Stimulated activated CD4-positive, alpha-beta T cell treated with anti-CD3 and anti-CD28 coated beads, TNF-alpha, amount 100 ng/mL, for 48 hours (primary cell): ENCODE measurements at regions not wholly inside any gene's neighbourhood (a gene's known extent, or its start where the extent isn't known, plus 50 kb on each side); places are given as distances from the start of the nearest gene placed in this dataset.
"Not testable (repeated sequence)": the region's sequence is repeated elsewhere in the genome, so short reads cannot be mapped to it uniquely, and the experiment has no call there.

Experiments
- DNase-seq, 3 donors: peaks; one replicate each; pipeline ENCODE4 v3.0.0-alpha.2; 2020; ENCODE audit warnings: low read depth in 3 of 3

- no peak for DNase-seq
These were observed 113.7 kb downstream of the CDCA7 start for GRCh38 chr2:173468266-173468793.

GRCh38 chr2:173472112-173472511, 117.4 kb downstream of the CDCA7 start:
- DNase-seq = no peak

GRCh38 chr2:173483137-173483536, 128.5 kb downstream of the CDCA7 start:
- DNase-seq = no peak

- no peak for DNase-seq
These were observed 134.2 kb downstream of the CDCA7 start for GRCh38 chr2:173488861-173489260.

GRCh38 chr2:173491418-173491817, 136.7 kb downstream of the CDCA7 start:
- DNase-seq = no peak

GRCh38 chr2:173493874-173494273, 139.2 kb downstream of the CDCA7 start:
- no peak for DNase-seq

GRCh38 chr2:173496746-173497145, 142.1 kb downstream of the CDCA7 start:
- DNase-seq = no peak

- no peak for DNase-seq
These were observed 146.3 kb downstream of the CDCA7 start for GRCh38 chr2:173500953-173501352.

- no peak for DNase-seq
These were observed 147.6 kb downstream of the CDCA7 start for GRCh38 chr2:173502296-173502695.

GRCh38 chr2:173511357-173511756, 156.7 kb downstream of the CDCA7 start:
- no peak for DNase-seq

- no peak for DNase-seq
These were observed 157.3 kb downstream of the CDCA7 start for GRCh38 chr2:173511942-173512341.

- DNase-seq = no peak
These were observed 158.5 kb downstream of the CDCA7 start for GRCh38 chr2:173513107-173513727.

GRCh38 chr2:173520918-173521317, 166.2 kb downstream of the CDCA7 start:
- DNase-seq = no peak

- no peak for DNase-seq
These were observed 166.9 kb downstream of the CDCA7 start for GRCh38 chr2:173521450-173522192.

- no peak for DNase-seq
These were observed 168.8 kb downstream of the CDCA7 start for GRCh38 chr2:173523497-173523896.

GRCh38 chr2:173524256-173524955, 169.7 kb downstream of the CDCA7 start:
- no peak for DNase-seq

GRCh38 chr2:173532732-173533531, 178.3 kb downstream of the CDCA7 start:
- DNase-seq = not testable (repeated sequence)

GRCh38 chr2:173537694-173538093, 183.0 kb downstream of the CDCA7 start:
- no peak for DNase-seq

GRCh38 chr2:173539615-173540014, 184.9 kb downstream of the CDCA7 start:
- no peak for DNase-seq

- no peak for DNase-seq
These were observed 190.1 kb downstream of the CDCA7 start for GRCh38 chr2:173544641-173545363.

GRCh38 chr2:173545364-173545763, 190.7 kb downstream of the CDCA7 start:
- DNase-seq = no peak
